Kidney (tissue), 13 donors: ENCODE measurements at regions not wholly inside any gene's neighbourhood (a gene's known extent, or its start where the extent isn't known, plus 50 kb on each side); places are given as distances from the start of the nearest gene placed in this dataset.

Experiments
- DNase-seq, 5 donors: peaks; one replicate each; pipeline ENCODE4 v3.0.0-alpha.2; 2013 to 2020
- FAIRE-seq: peaks from 2 replicates; lab custom pipeline; 2012; peaks lifted over from hg19 to GRCh38; lab: Jason Lieb, UNC
- H3K27ac ChIP-seq, 2 donors: one replicate each; pipeline ENCODE4 v1.7.0; 2013; ENCODE audit warnings: low read depth in 2 of 2, low read length in 2 of 2, inconsistent platforms in 1 of 2
- H3K27me3 ChIP-seq: one replicate; pipeline ENCODE4 v1.7.1; 2013; ENCODE audit warnings: low read length, inconsistent platforms; ENCODE audit not compliant: control insufficient read depth, insufficient read depth
- H3K36me3 ChIP-seq, 3 donors: one replicate each; pipeline versions ENCODE4 v1.7.0 to v1.7.1; 2013; ENCODE audit warnings: low read length in 3 of 3, control low read depth in 1 of 3, inconsistent platforms in 1 of 3; ENCODE audit not compliant: insufficient read depth in 3 of 3, control insufficient read depth in 2 of 3
- H3K4me1 ChIP-seq, 3 donors: one replicate each; pipeline versions ENCODE4 v1.7.0 to v1.7.1; 2013; ENCODE audit warnings: low read length in 3 of 3, inconsistent platforms in 1 of 3, low read depth in 1 of 3; ENCODE audit not compliant: control insufficient read depth in 2 of 3, insufficient read depth in 2 of 3
- H3K4me3 ChIP-seq, 3 donors: one replicate each; pipeline versions ENCODE4 v1.7.0 to v1.8.1; 2013; ENCODE audit warnings: low read length in 3 of 3, control low read depth in 1 of 3, inconsistent platforms in 1 of 3
- H3K9ac ChIP-seq, 3 donors: one replicate each; pipeline versions ENCODE4 v1.7.0 to v1.7.1; 2013; ENCODE audit warnings: low read length in 3 of 3, control low read depth in 1 of 3, inconsistent platforms in 1 of 3
- H3K9me3 ChIP-seq, 3 donors: one replicate each; pipeline versions ENCODE4 v1.7.0 to v1.7.1; 2013; ENCODE audit warnings: low read length in 3 of 3, control low read depth in 1 of 3, inconsistent platforms in 1 of 3; ENCODE audit not compliant: control insufficient read depth in 2 of 3, insufficient read depth in 1 of 3
- intact Hi-C: fragments of 100-400 bp; cut with DNase I; formaldehyde crosslinking; loops from one replicate; pipeline ENCODE4 v1.11.1; 2022
- TF ChIP-seq, protein P1 (sequence below): IDR thresholded peaks from 3 replicates; pipeline ENCODE4 v1.5.1; 2012; ENCODE audit warnings: mild to moderate bottlenecking, moderate library complexity, borderline replicate concordance; ENCODE audit not compliant: insufficient read depth; ENCODE audit errors: extremely low read depth
- donor health status: control.
- donor health status: control.
- donor health status: control.
- donor health status: control.
- donor health status: control.
- donor health status: DM: yes; HTN: yes; CAD: no.
- donor health status: Normal renal cell carcinoma (clear cell type).

GRCh38 chr6:37560737-37561103 is 61.0 kb upstream of the CCDC167 start:
- Histone ChIP-seq H3K27me3 (no peaks in the 10 kb centered on the region), H3K27ac (no peak overlapping the region)
- intact Hi-C loops = loop anchor here (10.0 kb wide), 1 partner anchor 76 kb away; no protein-coding TSS in a partner anchor

GRCh38 chr6:37559501-37559900 is 59.8 kb upstream of the CCDC167 start:
- H3K9me3 ChIP-seq = no peaks in the 10 kb centered on the region
- DNase-seq = no peak
- H3K27ac ChIP-seq = no peak overlapping the region
- H3K9ac ChIP-seq = no peak overlapping the region
- no peaks in the 10 kb centered on the region for H3K27me3 ChIP-seq
- H3K4me1 ChIP-seq = peaks cover 0 to 2% (median 0%) of the 10 kb centered on the region in 3 donors
- TF ChIP-seq, protein P1, sequence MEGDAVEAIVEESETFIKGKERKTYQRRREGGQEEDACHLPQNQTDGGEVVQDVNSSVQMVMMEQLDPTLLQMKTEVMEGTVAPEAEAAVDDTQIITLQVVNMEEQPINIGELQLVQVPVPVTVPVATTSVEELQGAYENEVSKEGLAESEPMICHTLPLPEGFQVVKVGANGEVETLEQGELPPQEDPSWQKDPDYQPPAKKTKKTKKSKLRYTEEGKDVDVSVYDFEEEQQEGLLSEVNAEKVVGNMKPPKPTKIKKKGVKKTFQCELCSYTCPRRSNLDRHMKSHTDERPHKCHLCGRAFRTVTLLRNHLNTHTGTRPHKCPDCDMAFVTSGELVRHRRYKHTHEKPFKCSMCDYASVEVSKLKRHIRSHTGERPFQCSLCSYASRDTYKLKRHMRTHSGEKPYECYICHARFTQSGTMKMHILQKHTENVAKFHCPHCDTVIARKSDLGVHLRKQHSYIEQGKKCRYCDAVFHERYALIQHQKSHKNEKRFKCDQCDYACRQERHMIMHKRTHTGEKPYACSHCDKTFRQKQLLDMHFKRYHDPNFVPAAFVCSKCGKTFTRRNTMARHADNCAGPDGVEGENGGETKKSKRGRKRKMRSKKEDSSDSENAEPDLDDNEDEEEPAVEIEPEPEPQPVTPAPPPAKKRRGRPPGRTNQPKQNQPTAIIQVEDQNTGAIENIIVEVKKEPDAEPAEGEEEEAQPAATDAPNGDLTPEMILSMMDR = no peak
- no peak overlapping the region for H3K4me3 ChIP-seq
- H3K36me3 ChIP-seq = no peaks in the 10 kb centered on the region
- intact Hi-C loops = no loop called here
- FAIRE-seq = no peak

More at GRCh38 chr6:37560737-37561103, 61.0 kb upstream of the CCDC167 start:
- Histone ChIP-seq H3K9ac (no peak overlapping the region), H3K36me3 (no peaks in the 10 kb centered on the region), H3K4me3 (no peak overlapping the region), H3K9me3 (no peaks in the 10 kb centered on the region), H3K4me1 (peaks cover 0 to 4% (median 0%) of the 10 kb centered on the region in 3 donors)
- TF ChIP-seq, protein P1 = no peak
- DNase-seq (no peak), FAIRE-seq (no peak)

GRCh38 chr6:37559050-37559449 is 59.4 kb upstream of the CCDC167 start:
- Histone ChIP-seq H3K4me1 (peaks cover 0 to 2% (median 0%) of the 10 kb centered on the region in 3 donors), H3K27me3 (no peaks in the 10 kb centered on the region), H3K9me3 (no peaks in the 10 kb centered on the region), H3K36me3 (no peaks in the 10 kb centered on the region), H3K27ac (no peak overlapping the region), H3K9ac (no peak overlapping the region), H3K4me3 (no peak overlapping the region)
- intact Hi-C loops = no loop called here
- FAIRE-seq = no peak
- DNase-seq = no peak
- TF ChIP-seq, protein P1 = no peak

DNA sequence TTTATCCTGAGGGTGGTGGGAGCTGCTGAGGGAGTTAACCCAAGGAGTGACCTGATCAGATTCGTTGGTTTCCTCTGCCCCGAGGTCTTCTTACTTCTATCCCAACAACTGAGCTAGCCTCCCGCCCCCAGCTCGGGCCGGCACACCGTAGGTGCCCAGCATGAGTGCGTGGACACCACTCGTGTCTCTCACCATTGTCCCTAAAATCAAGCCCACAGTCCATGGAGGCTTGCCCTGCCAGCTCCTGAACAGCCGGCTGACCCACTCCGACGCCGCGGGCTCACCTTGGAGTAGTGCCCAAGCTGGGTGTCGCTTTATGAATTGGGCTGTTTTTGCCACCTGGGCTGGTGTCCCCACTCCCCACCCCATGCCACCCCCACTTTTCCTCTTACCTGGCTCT is 59.0 kb upstream of the CCDC167 start:
- no peaks in the 10 kb centered on the region for H3K27me3 ChIP-seq
- TF ChIP-seq, protein P1 = no peak
- DNase-seq = no peak
- no peaks in the 10 kb centered on the region for H3K9me3 ChIP-seq
- intact Hi-C loops = no loop called here
- no peak for FAIRE-seq
- no peaks in the 10 kb centered on the region for H3K36me3 ChIP-seq
- no peak overlapping the region for H3K27ac ChIP-seq
- peaks cover 0 to 2% (median 0%) of the 10 kb centered on the region in 3 donors for H3K4me1 ChIP-seq
- H3K4me3 ChIP-seq = no peak overlapping the region
- no peak overlapping the region for H3K9ac ChIP-seq
